NCI-H2081 treated with DMSO at 0.1 percent for 48 hours (cell line): ENCODE measurements at regions not wholly inside any gene's neighbourhood (a gene's known extent, or its start where the extent isn't known, plus 50 kb on each side); places are given as distances from the start of the nearest gene placed in this dataset.

Experiments
- DNase-seq: peaks from one replicate; lab custom pipeline; 2025; lab: John Stamatoyannopoulos, UW

DNA sequence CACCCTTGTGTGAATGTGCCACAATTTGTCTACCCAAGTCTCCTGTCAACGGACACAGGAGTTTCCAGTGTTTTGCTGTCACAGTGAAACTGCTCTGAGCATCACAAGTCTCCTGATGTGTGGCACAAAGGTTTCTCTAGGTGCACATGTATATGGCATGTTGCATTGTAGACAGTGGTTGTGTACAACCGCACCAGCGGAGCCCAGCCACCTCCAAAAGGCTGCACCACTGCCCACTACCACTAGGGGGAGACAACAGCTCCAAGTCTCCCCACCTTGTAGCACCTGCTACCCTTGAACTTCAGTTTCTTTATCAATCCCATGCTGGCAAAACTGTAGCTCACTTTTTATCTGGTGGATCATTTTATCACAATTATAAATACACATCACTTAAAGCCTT lies 95.5 kb upstream of the ZNF469 start:
- DNase-seq = no peak

GRCh38 chr16:88288303-88288702 lies 94.5 kb upstream of the ZNF469 start:
- no peak for DNase-seq

- DNase-seq = no peak
These were observed 93.8 kb upstream of the ZNF469 start for GRCh38 chr16:88289001-88289400.

GRCh38 chr16:88289561-88289960 lies 93.2 kb upstream of the ZNF469 start:
- DNase-seq = no peak

GRCh38 chr16:88289968-88290401 lies 92.8 kb upstream of the ZNF469 start:
- no peak for DNase-seq

GRCh38 chr16:88290850-88291830 lies 91.6 kb upstream of the ZNF469 start:
- DNase-seq = no peak

- DNase-seq = no peak
These were observed 90.5 kb upstream of the ZNF469 start for GRCh38 chr16:88292007-88292970.

- DNase-seq = no peak
These were observed 89.7 kb upstream of the ZNF469 start for GRCh38 chr16:88293097-88293496.

GRCh38 chr16:88295671-88296436 lies 86.9 kb upstream of the ZNF469 start:
- no peak for DNase-seq

DNA sequence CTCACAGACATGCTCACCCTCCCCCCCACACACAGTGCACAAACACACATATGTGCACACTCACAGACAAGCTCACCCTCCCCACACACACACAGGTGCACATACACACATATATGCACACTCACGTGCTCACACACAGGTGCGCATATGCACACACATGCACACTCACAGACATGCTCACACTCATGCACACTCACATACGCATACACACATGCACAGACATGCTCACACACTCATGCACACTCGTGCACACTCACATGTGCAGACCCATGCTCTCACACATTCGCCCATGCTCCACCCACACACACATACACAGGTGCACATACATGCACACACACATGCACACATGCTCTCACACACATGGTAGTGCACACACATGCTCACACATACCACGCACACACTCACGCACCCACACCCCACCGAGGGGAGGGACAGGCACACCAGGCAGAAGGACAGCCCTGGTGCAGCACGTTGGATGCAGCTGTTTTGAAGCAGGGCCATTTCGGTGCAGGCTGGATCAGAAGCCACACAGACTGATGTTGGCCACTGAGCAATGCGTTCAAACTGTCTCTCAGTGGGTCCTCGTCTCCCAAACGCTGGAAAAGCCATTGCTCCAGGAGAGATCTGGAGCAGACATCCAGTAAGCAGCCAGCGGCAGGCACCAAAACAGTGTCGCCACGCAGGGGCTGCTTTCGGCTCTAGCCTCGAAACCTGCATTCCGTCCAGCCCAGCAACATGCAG lies 86.2 kb upstream of the ZNF469 start:
- DNase-seq = no peak

- no peak for DNase-seq
These were observed 85.5 kb upstream of the ZNF469 start for GRCh38 chr16:88297178-88297720.

DNA sequence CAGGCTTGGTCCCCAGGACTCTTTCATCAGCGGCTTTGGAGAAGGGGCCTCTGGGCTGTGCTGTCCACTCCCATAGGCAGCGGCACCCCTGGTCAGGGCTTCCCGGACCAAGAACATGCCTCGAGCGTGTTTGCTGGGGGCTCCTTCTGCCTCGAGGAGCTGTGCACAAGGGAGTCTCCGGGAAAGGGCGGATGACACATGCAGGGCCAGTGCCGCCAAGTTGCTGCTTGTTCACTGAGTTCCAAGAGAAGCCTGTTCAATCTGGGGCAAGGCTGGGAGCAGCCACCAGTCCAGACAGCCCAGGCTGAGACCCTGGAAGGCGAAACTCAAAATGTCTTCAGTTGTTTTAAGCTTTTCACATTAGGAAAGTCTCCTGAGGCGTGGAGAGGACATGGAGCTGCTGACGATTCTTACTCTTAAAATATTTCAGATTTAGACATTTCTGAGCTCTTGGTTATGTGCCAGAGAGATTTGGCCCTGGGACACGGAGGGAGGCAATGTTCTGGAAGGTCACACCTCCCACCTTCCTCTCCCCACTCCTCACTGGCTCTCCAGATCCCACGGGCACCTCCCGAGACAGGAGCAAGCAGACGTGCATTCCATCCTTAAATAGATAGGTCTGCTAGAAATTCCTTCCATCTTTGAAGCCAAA lies 84.5 kb upstream of the ZNF469 start:
- DNase-seq = no peak

GRCh38 chr16:88298833-88299745 lies 83.7 kb upstream of the ZNF469 start:
- no peak for DNase-seq

DNA sequence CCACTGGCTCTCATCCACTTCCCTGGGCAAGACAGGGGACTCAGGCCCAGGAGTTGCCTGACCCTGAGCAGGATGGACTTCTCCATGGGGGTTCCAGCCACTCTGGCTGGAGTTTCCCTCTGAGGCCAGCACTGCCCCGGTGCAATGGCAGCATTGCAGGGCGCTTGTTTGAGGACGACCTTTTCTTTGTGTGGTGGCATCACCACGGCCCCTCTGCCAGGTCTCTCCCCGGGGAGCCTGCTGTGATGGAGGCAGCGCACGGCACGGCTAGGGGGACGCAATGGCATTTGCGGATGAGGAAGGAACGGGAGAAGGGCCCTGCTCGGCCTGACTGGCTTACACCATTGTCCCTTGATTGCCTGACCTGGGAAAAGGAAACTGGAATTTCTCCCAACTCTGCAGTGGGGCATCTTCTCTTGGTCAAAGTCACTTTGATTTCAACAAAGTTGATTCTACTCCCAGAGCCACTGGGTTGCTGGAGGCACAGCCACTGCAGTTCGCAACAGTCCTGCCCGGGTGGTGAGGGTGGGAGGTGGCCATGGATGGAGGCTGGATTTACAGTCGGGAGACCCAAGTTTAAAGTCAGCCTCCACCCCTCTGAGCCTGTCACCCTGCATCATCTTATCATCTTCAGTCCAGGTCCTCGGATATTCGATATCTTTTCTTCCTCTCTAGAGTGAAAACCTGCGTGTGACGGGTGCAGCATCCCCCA lies 82.9 kb upstream of the ZNF469 start:
- no peak for DNase-seq

- no peak for DNase-seq
These were observed 82.3 kb upstream of the ZNF469 start for GRCh38 chr16:88300463-88300835.

GRCh38 chr16:88301431-88301830 lies 81.3 kb upstream of the ZNF469 start:
- no peak for DNase-seq

DNA sequence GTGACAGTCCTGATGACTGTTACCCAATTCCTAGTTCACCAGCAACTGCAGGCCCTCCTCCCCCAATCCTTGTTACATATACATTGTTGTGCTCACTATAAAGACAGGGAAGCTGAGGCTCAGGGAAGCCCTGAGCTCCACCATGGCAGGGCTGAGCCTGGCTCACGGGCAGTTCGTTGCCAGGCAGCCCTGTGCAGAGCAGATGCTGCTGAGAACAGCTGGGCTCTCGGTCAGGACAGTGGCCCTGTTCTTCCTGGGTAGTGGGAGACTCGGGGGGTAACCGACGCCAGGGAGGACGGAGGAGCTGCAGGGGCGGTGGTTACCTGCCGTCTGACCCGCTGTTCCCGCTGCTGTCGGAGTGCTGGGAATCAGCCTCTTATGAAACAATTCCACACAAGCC lies 80.9 kb upstream of the ZNF469 start:
- DNase-seq = no peak

- no peak for DNase-seq
These were observed 80.1 kb upstream of the ZNF469 start for GRCh38 chr16:88302666-88303065.

DNA sequence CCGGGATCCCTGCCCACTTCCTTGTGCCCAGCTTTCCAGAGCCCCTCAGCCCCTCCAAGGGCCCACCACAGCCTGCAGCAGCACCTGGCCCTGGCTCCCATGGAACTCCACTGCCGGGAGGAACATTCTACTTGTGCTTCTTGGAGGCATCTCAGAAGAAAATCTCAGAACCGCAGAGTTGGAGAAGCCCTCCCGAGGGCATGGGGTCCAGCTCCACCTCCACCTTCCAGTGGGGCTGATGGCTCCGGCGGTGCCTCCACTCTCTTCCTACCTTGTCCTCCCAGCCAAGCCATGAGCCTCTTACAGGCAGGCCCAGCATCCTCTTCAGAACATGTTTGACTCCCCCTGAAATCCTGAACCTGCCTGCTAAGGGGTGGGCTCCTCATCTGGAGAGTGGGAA lies 79.4 kb upstream of the ZNF469 start:
- no peak for DNase-seq
